ENCODE measurements at regions not wholly inside any gene's neighbourhood (a gene's known extent, or its start where the extent isn't known, plus 50 kb on each side); places are given as distances from the start of the nearest gene placed in this dataset.

DNA sequence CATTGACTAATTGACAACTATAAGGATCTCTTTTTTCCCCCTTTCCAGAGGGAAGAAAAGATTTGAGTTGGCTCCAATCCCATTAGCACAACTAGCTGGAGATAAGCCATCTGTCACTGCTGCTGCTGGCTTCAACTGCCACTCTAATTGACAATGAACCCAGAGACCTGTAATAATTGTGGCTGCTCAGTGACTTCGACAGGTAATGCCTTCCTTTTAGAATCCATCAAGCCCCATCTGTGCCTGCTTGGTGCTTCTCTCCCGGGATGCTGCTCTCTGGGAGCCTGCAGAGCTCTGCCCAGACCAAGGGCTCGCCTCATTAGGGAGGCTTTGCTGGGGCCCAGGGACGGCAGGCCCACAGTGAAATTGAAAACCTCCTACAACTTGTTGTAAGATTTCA is 376.7 kb upstream of the SOX11 start:
- ChIA-PET POLR2A (no interaction called here), CTCF (no interaction called here)
- ATAC-seq (ENCODE audit: low read depth) (no peak), DNase-seq (no peak)
- Mint-ChIP-seq H3K4me3 (no peak overlapping the region), H3K36me3 (ENCODE audit: low read depth) (no peaks in the 10 kb centered on the region), H3K9me3 (peaks cover 7% of the 10 kb centered on the region), H3K27me3 (no peaks in the 10 kb centered on the region), H3K27ac (no peak overlapping the region), H3K4me1 (no peaks in the 10 kb centered on the region)
- TF ChIP-seq, protein P1, sequence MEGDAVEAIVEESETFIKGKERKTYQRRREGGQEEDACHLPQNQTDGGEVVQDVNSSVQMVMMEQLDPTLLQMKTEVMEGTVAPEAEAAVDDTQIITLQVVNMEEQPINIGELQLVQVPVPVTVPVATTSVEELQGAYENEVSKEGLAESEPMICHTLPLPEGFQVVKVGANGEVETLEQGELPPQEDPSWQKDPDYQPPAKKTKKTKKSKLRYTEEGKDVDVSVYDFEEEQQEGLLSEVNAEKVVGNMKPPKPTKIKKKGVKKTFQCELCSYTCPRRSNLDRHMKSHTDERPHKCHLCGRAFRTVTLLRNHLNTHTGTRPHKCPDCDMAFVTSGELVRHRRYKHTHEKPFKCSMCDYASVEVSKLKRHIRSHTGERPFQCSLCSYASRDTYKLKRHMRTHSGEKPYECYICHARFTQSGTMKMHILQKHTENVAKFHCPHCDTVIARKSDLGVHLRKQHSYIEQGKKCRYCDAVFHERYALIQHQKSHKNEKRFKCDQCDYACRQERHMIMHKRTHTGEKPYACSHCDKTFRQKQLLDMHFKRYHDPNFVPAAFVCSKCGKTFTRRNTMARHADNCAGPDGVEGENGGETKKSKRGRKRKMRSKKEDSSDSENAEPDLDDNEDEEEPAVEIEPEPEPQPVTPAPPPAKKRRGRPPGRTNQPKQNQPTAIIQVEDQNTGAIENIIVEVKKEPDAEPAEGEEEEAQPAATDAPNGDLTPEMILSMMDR (IDR thresholded peaks at IDR 0.05) = no peak
- intact Hi-C loops (cut with micrococcal nuclease) = no loop called here

DNA sequence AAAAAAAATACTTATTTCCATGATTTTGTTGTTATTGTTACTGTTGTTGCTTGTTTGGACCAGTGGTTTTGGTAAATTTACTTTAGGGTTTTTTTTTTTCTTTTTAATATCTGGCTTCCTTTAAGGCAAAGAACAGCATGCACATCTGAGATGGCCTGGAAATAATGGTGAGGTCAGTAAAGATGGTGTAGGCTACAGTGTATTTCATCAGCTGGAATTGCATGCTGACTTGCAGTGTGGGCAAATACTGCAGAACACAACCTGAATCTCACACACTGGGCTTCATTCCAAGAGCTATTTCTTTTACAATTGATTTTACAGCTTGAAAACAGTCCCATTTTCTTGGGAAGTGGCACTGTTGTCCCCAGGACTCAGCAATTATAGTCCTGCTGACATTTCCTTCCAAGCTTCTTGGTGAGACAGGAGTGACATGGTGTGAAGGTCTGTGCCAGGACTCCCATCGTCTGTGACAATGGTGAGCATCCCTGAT is 376.1 kb upstream of the SOX11 start:
- no peak overlapping the region for H3K27ac Mint-ChIP-seq
- H3K27me3 Mint-ChIP-seq = no peaks in the 10 kb centered on the region
- ATAC-seq (ENCODE audit: low read depth) = no peak
- H3K9me3 Mint-ChIP-seq = peaks cover 3% of the 10 kb centered on the region
- no peak for DNase-seq
- H3K4me1 Mint-ChIP-seq = no peaks in the 10 kb centered on the region
- CTCF ChIA-PET = no interaction called here
- POLR2A ChIA-PET = no interaction called here
- no peak overlapping the region for H3K4me3 Mint-ChIP-seq
- TF ChIP-seq, protein P1 (IDR thresholded peaks at IDR 0.05) = no peak
- intact Hi-C loops (cut with micrococcal nuclease) = no loop called here
- H3K36me3 Mint-ChIP-seq (ENCODE audit: low read depth) = no peaks in the 10 kb centered on the region

DNA sequence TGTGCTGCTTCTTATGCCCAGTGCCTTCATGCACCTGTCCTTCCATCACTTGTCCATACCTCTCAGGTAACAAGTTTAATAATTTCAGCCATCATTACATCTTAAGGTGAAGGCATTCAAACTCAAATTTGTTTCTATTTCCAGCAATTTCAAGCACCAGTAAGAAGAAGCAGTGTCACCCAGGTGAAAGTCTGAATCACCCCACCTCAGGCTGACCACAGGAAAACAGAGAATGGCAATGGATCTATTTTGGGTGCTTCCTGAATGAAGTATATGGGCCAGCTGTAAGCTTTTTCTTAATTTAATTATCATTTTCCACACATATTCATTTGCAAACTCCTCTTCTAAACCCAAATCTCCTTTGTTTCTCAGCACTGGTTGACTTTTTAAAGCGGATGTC is 372.7 kb upstream of the SOX11 start:
- CTCF ChIA-PET = no interaction called here
- TF ChIP-seq, protein P1 (IDR thresholded peaks at IDR 0.05) = no peak
- no peak for DNase-seq
- Mint-ChIP-seq H3K9me3 (no peaks in the 10 kb centered on the region), H3K36me3 (ENCODE audit: low read depth) (no peaks in the 10 kb centered on the region), H3K4me1 (no peaks in the 10 kb centered on the region), H3K27ac (no peak overlapping the region), H3K4me3 (no peak overlapping the region), H3K27me3 (no peaks in the 10 kb centered on the region)
- no peak for ATAC-seq (ENCODE audit: low read depth)
- POLR2A ChIA-PET = no interaction called here
- intact Hi-C loops (cut with micrococcal nuclease) = no loop called here

DNA sequence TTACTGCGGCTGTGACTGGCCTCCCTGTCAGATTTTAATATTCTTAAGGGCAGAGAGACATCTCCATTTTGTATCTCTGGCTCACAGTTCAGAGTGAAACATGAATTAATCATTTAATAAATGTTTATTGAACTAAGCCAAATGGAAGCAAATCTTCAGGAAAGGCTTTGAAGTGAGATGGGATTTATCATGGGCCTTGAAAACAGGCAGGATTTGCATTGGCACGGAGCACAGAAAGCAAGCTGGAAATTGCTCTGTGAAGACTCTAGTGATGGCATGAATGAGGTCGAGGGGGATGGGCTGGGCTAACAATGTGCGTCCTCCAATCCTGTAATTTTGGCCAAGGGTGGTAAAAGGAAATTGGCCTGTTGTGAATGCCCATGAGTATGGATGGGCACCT is 369.8 kb upstream of the SOX11 start:
- Mint-ChIP-seq H3K36me3 (ENCODE audit: low read depth) (no peaks in the 10 kb centered on the region), H3K27ac (no peak overlapping the region), H3K27me3 (no peaks in the 10 kb centered on the region), H3K4me3 (no peak overlapping the region), H3K4me1 (no peaks in the 10 kb centered on the region), H3K9me3 (no peaks in the 10 kb centered on the region)
- TF ChIP-seq, protein P1 (IDR thresholded peaks at IDR 0.05) = no peak
- ChIA-PET POLR2A (no interaction called here), CTCF (no interaction called here)
- intact Hi-C loops (cut with micrococcal nuclease) = no loop called here
- ATAC-seq (ENCODE audit: low read depth) (no peak), DNase-seq (no peak)

DNA sequence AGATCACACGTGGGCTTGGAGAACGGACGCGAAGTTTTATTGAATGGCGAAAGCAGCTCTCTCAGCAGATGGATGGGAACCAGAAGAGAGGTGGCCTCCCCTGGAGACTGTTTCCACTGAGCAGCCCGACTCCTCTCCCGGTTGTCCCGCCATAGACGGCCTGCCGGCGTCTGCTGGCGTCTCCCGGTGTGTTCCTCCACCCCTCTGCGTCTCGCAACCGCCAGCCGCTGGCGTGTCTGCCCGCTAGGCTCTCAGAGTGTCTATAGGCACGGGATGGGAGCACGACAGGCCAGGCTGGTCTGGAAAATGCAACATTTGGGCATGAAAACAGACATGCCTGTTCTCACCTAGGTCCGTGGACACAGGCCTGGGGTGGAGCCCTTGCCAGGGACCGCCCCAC is 366.7 kb upstream of the SOX11 start:
- H3K4me1 Mint-ChIP-seq = no peaks in the 10 kb centered on the region
- CTCF ChIA-PET = no interaction called here
- H3K36me3 Mint-ChIP-seq (ENCODE audit: low read depth) = no peaks in the 10 kb centered on the region
- H3K4me3 Mint-ChIP-seq = no peak overlapping the region
- POLR2A ChIA-PET = no interaction called here
- DNase-seq = no peak
- intact Hi-C loops (cut with micrococcal nuclease) = no loop called here
- no peak for ATAC-seq (ENCODE audit: low read depth)
- H3K27me3 Mint-ChIP-seq = no peaks in the 10 kb centered on the region
- no peaks in the 10 kb centered on the region for H3K9me3 Mint-ChIP-seq
- TF ChIP-seq, protein P1 (IDR thresholded peaks at IDR 0.05) = no peak
- H3K27ac Mint-ChIP-seq = no peak overlapping the region

Measured in activated B cell treated with CpG ODN at 0.5 μM for 24 hours (primary cell).